OCI-M2 (cell line): ENCODE measurements at regions not wholly inside any gene's neighbourhood (a gene's known extent, or its start where the extent isn't known, plus 50 kb on each side); places are given as distances from the start of the nearest gene placed in this dataset.
"Not testable (repeated sequence)": the region's sequence is repeated elsewhere in the genome, so short reads cannot be mapped to it uniquely, and the experiment has no call there.

ENCODE experiments used
- DNase-seq: peaks from one replicate; lab custom pipeline; 2025; ENCODE audit not compliant: unreplicated experiment; lab: John Stamatoyannopoulos, UW

DNA sequence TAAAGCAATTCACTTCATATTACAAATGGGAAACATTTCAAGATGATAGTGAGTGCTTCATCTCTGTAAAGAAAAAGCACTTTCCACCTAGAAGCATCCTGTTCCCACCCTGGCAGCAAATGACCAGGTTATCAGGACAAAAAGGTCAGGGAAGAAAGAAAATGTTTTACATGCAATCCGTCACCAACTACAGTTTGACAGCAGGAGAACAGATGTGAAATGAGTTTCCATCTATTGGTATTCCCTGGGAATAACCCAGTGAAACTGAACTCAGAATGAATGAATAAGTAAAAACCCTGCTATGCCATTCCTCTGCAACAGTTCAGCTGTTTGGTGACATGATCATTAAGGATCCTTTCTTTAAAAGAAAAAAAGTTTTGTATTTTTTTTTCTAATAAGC, 67.6 kb downstream of the HTR1A start:
- no peak for DNase-seq

GRCh38 chr5:63878788-63879187, 83.5 kb downstream of the HTR1A start:
- no peak for DNase-seq

DNA sequence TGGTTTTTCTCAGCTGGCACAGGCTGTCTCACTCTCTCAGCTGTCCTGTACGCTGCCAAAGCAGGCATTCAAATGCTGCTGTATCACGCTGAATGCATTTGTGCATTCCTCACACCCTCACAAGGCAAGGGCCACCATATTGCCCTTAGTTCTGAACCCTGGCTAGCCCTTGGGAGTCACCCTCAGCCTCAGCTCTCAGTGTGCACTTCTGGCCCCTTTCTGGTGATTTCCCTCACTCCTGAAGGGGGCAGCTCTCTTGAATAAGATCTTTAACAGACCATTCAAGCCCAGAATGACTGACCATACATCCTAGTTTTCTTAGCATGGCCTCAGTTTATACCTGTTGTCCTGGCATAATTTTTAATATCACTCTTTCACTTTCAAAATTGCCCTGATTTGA, 84.3 kb downstream of the HTR1A start:
- DNase-seq, result no peak

DNA sequence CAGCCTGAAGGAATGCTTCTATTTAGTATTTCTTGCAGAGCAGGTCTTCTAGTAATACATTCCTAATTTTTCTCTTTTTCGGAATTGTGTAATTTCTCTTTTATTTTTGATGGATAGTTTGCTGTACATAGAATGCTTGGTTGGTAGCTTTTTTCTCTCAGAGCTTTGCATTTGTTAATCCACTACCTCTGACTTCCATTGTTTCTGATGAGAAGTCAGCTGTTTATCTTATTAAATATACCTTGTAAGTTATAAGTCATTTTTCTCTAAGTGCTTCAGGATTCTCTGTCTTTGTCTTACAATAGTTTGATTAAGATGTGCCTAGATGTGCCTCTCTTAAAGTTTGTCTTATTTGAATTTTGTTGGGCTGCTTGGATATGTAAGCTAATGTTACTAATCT, 101.9 kb downstream of the HTR1A start:
- DNase-seq, result no peak

DNA sequence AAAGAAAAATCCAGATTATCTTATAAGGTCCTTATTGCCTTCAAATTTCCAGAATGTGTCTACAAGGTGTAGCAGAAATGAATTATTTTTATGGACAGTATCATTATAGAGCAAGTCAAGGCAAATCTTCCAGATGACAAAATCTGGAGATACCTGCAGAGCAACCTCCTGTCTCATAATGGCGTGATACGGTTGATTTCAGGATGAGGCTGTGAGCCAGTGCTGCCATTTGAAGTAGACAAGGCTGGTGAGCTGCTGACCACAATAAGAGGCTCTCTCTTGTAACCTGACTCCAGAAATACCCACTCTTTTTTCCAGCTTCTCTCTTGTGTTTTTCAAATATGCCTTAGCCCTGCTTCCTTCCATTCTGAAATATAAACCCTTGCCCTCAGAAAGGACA, 108.2 kb downstream of the HTR1A start:
- no peak for DNase-seq

DNA sequence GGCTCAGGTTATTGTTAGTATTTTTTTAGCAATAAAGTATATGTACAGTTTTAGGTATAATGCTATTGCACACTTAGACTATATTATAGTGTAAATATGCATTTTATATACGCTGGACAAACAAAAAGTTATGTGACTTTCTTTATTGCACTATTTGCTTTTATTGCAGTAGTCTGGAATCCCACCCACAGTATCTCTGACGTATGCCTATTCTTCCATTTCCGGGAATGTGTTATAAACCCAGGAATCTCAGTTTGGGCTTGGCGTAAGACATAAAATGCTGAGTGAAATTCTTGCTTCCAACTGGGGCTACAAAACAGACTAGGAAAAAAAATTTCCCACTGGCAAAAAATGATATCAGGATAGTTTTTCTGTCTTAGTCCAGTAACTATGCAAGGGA, 119.1 kb downstream of the HTR1A start:
- no peak for DNase-seq

- no peak for DNase-seq
Observed at GRCh38 chr5:63837437-63837836, 124.8 kb downstream of the HTR1A start.

- no peak for DNase-seq
Observed at GRCh38 chr5:63831381-63831780, 130.9 kb downstream of the HTR1A start.

DNA sequence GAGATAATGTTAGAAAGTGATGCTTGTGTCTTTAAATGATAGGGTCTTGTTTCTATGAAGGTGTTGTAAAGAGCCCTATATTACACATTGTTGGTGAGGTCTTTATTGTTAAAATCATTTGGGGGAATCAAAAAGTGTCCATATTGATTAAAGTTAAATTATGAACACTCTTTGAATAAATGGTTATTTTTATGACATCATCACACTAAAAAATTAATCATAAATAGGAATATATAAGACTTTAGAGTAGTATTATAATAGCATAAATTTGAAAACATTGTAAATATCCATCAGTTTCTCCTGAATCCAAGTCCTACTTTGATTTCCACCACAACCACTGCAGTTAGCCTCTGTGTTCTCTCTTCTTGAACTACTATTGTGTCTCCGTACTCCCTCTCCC, 136.3 kb downstream of the HTR1A start:
- no peak for DNase-seq

DNA sequence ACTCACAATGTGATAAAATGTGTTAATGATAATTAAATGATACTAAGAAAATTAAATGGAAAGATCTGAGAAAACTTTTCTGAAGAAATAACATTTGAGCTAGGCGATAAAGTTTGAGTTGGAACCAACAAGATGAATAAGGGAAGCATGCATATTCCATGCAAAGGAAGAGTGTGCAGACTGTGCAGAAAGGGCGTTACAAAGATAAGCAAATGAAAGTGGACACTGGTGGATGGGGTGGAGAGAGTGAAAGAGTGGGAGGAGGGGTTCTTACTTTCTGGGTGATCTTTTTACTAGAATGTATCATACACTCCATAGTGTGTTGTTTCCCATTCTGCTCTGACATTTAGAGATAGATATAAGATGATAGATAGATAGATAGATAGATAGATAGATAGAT, 138.7 kb downstream of the HTR1A start:
- no peak for DNase-seq

DNA sequence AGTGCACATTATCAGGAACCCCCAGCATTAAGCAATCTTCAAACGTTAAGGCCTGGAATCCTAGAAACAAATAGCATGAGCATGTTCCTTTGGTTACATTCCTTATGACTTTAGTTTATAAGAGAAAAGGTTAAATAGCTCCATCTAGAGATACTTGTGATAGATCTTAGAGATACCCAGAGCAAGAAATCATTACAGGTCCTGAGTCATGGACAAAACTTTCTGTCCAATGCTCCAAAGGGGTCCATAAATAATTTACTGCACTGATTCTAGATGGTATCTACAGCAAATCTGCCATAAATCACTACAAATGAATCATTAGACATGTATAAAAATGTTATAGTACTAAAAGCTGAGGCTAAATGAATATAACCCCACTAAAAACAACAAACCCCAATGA, 139.6 kb downstream of the HTR1A start:
- no peak for DNase-seq

DNA sequence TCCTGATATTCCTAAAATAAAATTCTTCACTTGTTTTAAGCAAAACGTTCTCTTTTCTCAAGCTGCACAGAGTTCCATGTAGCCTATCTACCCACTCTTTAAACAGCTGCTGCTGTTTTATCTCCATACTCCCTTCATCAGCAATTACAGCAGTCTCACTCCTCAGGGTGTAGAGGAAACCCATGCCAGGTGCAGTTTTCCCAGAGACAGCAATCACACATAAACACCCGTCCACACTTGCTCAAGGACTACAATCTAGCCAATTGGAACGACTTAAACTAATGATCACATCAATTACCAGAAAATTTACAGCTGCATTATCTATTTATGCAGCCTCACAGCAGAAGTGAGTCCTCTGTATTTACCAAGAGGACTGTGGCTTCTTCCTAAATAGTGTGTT, 141.7 kb downstream of the HTR1A start:
- DNase-seq, result peak; percentile 15

DNA sequence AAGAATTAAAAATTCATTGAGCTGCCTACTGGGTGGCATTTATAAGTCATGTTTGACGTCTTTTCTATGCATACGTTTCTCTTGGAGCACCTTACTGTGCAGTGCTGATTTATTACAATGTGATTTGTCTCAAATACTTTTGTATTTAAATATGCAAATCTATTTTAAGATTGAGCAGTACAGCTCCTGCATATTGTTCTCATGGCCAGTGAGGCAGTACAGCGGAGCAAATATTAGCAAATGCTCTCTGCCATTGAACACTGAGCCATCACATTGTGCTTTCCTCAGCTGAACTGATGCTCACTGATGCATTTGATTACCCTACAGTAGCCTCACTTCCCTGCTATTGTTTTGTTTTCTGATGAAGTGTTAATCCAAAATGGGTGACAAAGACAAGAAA, 149.6 kb downstream of the HTR1A start:
- no peak for DNase-seq

- no peak for DNase-seq
Observed at GRCh38 chr5:63811961-63812360, 150.3 kb downstream of the HTR1A start.

DNA sequence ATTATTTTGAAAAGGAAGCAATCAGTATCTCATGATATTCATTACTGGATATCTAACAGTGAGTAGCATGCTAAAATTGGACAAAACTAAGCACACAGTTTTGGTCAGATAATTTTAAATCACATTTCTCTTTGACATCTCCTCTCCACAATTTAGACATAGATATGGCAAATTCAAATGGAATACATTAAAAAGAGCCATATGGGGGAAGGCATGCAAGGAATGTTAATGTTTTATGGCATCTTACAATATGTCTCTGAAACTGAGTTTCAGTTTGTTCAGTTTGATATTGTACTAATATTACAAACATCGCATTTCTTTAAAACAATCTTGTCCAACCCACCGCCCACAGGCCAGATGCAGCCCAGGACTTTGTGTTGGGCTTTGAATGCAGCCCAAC, 151.0 kb downstream of the HTR1A start:
- no peak for DNase-seq

- no peak for DNase-seq
Observed at GRCh38 chr5:63805151-63805550, 157.1 kb downstream of the HTR1A start.

- no peak for DNase-seq
Observed at GRCh38 chr5:63803165-63803564, 159.1 kb downstream of the HTR1A start.

DNA sequence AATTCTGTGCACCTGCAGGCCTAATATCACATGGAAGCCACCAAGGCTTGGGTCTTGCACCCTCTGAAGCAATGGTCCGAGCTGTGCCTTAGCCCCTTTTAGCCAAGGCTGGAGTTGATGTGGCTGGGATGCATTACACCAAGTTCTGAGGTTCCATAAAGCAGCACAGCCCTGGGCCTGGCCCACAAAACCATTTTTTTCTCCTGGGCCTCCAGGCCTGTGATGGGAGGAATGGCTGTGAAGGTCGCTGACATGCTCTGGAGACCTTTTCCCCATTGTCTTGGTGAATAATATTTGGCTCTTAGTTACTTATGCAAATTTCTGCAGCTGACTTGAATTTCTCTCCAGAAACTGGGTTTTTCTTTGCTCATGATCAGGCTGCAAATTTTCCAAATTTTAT, 167.3 kb downstream of the HTR1A start:
- DNase-seq, result no peak

DNA sequence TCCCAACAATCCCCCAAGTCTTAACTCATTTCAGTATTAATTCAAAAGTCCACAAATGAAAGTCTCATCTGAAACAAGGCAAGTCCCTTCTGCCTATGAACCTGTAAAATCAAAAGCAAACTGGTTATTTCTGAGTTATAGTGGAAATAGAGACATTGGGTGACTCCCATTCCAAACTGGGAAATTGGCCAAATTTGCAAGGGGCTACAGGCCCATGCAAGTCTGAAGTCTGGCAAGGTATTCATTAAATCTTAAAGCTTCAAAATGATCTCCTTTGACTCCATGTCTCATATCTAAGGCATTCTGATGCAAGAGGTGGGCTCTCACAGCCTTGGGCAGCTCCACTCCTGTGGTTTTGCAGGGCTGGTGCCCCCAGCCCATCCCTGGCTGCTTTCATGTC, 167.9 kb downstream of the HTR1A start:
- DNase-seq, result no peak

DNA sequence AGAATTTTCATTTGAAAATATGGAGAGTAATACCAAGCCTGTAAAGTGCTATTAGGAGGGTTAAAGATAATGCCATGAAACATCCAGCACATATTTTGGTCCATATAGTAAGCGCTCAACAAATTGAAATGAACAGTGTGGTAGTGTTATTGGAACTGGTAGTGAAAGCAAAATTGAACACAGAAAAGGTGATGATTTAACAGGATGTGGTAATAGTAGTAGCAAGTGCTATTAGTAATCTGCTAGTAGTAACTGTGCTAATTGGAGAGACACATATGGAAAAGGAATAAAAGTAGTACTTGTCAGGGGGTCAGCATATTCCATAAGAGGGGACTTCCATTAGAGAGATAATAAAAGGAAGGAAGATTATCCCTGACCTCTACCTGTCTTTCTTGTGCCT, 187.3 kb downstream of the HTR1A start:
- DNase-seq, result no peak

GRCh38 chr5:63768221-63768620, 194.0 kb downstream of the HTR1A start:
- DNase-seq, result no peak

- DNase-seq, result no peak
Observed at GRCh38 chr5:63760965-63761364, 201.3 kb downstream of the HTR1A start.

DNA sequence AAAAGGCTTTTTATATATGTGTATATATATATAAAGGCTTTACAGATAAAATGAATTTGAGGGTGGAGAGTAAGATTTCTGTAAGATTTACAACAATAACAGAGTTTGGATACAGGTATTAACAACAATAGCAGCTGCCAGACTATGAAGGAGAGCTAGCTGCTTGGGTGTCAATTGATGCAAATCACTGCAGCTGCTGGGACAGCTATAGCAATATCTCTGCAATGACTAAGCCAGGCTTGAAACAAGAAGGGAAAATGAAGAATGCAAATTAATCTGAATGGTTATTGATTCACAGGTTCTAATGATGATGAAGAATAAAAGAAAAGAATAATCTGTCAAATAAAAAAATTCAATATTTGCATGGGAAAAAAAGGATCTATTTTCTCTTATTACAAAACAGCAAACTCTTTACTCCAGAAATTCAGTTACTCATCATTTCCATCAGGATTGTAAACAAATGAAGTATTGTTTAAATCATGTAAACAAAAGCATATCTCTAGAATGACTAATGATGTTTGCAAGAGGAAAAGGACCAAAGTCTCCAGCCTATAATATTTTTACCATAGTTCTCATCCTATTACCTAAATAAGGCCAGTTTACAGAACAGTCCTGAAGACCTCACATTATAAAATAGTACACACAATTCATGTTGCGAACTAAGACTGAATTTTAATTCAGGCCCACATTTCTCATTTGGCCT, 219.0 kb downstream of the HTR1A start:
- no peak for DNase-seq

GRCh38 chr5:63732880-63733279, 229.4 kb downstream of the HTR1A start:
- DNase-seq, result not testable (repeated sequence)
